Transverse colon (tissue), 3 donors: ENCODE measurements at regions not wholly inside any gene's neighbourhood (a gene's known extent, or its start where the extent isn't known, plus 50 kb on each side); places are given as distances from the start of the nearest gene placed in this dataset.

Experiments
- CTCF ChIP-seq, 5 experiments: fragments of 200-600 bp in 3 of 5; fragments of 450-650 bp in 2 of 5; sonication (generic) in 3 of 5; IDR thresholded peaks; 1 replicate in 2 of 5; 2 replicates in 3 of 5; pipeline ENCODE4 v1.5.1; 2016 to 2017; ENCODE audit warnings: antibody characterized with exemption in 5 of 5, inconsistent platforms in 3 of 5, mild to moderate bottlenecking in 2 of 5, moderate library complexity in 1 of 5
- EP300 ChIP-seq: sonication (generic); formaldehyde crosslinking; IDR thresholded peaks from one replicate; pipeline ENCODE4 v1.6.1; 2017; ENCODE audit warnings: antibody characterized with exemption, low read depth
- POLR2A ChIP-seq: fragments of 450-650 bp; IDR thresholded peaks from one replicate; pipeline ENCODE4 v1.6.1; 2016; ENCODE audit warnings: antibody characterized with exemption, mild to moderate bottlenecking, moderate library complexity

- no peak for TF ChIP-seq CTCF (IDR thresholded peaks at IDR 0.05)
- TF ChIP-seq POLR2A: no peak
- TF ChIP-seq EP300: no peak
Observed at GRCh38 chr5:37899037-37899436, 59.2 kb upstream of the GDNF start.
